Neural progenitor cell (in vitro differentiated cells): ENCODE measurements at regions not wholly inside any gene's neighbourhood (a gene's known extent, or its start where the extent isn't known, plus 50 kb on each side); places are given as distances from the start of the nearest gene placed in this dataset.

ENCODE experiments used
- DNase-seq: peaks from one replicate; pipeline ENCODE4 v3.0.0-alpha.2; 2016; ENCODE audit warnings: low spot score
- H2AFZ ChIP-seq: fragments of 200-600 bp; sonication (generic); replicated peaks from 2 replicates; pipeline ENCODE4 v1.6.1; 2016; ENCODE audit warnings: antibody characterized with exemption
- H3F3A ChIP-seq: fragments of 200-600 bp; sonication (generic); 2 replicates; pipeline ENCODE4 v1.6.1; 2016; ENCODE audit warnings: antibody characterized with exemption, low read depth
- H3K27ac ChIP-seq: fragments of 200-600 bp; sonication (generic); 2 replicates; pipeline ENCODE4 v1.5.1; 2016; ENCODE audit warnings: mild to moderate bottlenecking
- H3K27me3 ChIP-seq: fragments of 200-600 bp; sonication (generic); 2 replicates; pipeline ENCODE4 v1.6.1; 2016; ENCODE audit warnings: mild to moderate bottlenecking, moderate library complexity
- H3K36me3 ChIP-seq: fragments of 200-600 bp; sonication (generic); 2 replicates; pipeline ENCODE4 v1.5.1; 2016
- H3K4me1 ChIP-seq: fragments of 200-600 bp; sonication (generic); 2 replicates; pipeline ENCODE4 v1.6.1; 2016; ENCODE audit warnings: mixed run types
- H3K4me2 ChIP-seq: fragments of 200-600 bp; sonication (generic); 2 replicates; pipeline ENCODE4 v1.6.1; 2016
- H3K4me3 ChIP-seq: fragments of 200-600 bp; sonication (generic); 2 replicates; pipeline ENCODE4 v1.5.1; 2016
- H3K79me2 ChIP-seq: fragments of 200-600 bp; sonication (generic); 2 replicates; pipeline ENCODE4 v1.6.1; 2016; ENCODE audit warnings: low read depth
- H3K9ac ChIP-seq: fragments of 200-600 bp; sonication (generic); 2 replicates; pipeline ENCODE4 v1.6.1; 2016
- H3K9me3 ChIP-seq: fragments of 200-600 bp; sonication (generic); 2 replicates; pipeline ENCODE4 v1.5.1; 2016; ENCODE audit warnings: low read depth
- H4K20me1 ChIP-seq: fragments of 200-600 bp; sonication (generic); 2 replicates; pipeline ENCODE4 v1.6.1; 2016; ENCODE audit warnings: low read depth
- H3K27ac Mint-ChIP-seq: 3 replicates; pipeline ENCODE4 v1.8.0; 2021; ENCODE audit warnings: mixed read lengths
- H3K27me3 Mint-ChIP-seq: 2 replicates; pipeline ENCODE4 v1.8.0; 2022; ENCODE audit warnings: low read depth, mild to moderate bottlenecking, inconsistent platforms, moderate library complexity, mixed read lengths; ENCODE audit not compliant: insufficient read depth
- H3K36me3 Mint-ChIP-seq: 3 replicates; pipeline ENCODE4 v1.8.0; 2021; ENCODE audit warnings: mixed read lengths
- H3K4me1 Mint-ChIP-seq: 3 replicates; pipeline ENCODE4 v1.8.0; 2021; ENCODE audit warnings: mixed read lengths
- H3K4me3 Mint-ChIP-seq: 3 replicates; pipeline ENCODE4 v1.8.0; 2021; ENCODE audit warnings: mild to moderate bottlenecking, moderate library complexity, mixed read lengths
- H3K9me3 Mint-ChIP-seq: 3 replicates; pipeline ENCODE4 v1.8.0; 2020; ENCODE audit warnings: mixed read lengths
- CTCF ChIP-seq: fragments of 200-600 bp; sonication (generic); IDR thresholded peaks from 2 replicates; pipeline ENCODE4 v1.5.1; 2017; ENCODE audit warnings: antibody characterized with exemption, mild to moderate bottlenecking
- EZH2 ChIP-seq: fragments of 200-600 bp; sonication (generic); IDR thresholded peaks from 2 replicates; pipeline ENCODE4 v1.6.1; 2017; ENCODE audit warnings: antibody characterized with exemption, mild to moderate bottlenecking, moderate library complexity
- EZH2phosphoT487 ChIP-seq: fragments of 200-600 bp; sonication (generic); IDR thresholded peaks from 2 replicates; pipeline ENCODE4 v1.6.1; 2017; ENCODE audit warnings: antibody characterized with exemption

DNA sequence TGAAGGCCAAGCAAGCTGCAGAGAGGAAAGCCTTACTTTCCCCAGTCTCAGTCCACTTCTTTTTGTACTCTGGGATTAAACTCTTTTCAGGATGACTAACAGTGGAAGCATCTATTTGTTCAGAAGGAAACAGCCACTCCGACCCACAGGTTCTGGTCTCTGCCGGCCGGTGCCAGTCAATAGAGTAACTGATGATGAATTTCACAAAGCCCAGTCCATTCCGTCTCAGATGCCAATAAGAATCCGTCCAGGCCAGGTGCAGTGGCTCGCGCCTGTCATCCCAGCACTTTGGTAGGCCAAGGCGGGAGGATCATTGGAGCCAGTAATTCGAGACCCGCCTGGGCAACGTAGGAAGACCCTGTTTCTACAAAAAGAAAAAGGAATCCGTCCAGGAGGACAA is 58.5 kb upstream of the HELT start:
- no peaks in the 10 kb centered on the region for H3K9me3 ChIP-seq
- no peak for TF ChIP-seq EZH2phosphoT487
- no peak for TF ChIP-seq CTCF
- no peak for TF ChIP-seq EZH2
- no peaks in the 10 kb centered on the region for H3K79me2 ChIP-seq
- DNase-seq, result no peak
- Mint-ChIP-seq H3K9me3 (peaks cover 7% of the 10 kb centered on the region), H3K4me1 (peaks cover 39% of the 10 kb centered on the region), H3K4me3 (peak overlapping the region; percentile 31), H3K36me3 (peaks cover under 1% of the 10 kb centered on the region), H3K27me3 (peaks cover 15% of the 10 kb centered on the region), H3K27ac (peak overlapping the region; percentile 82)
- H3K36me3 ChIP-seq, result no peaks in the 10 kb centered on the region
- H2AFZ ChIP-seq, result no peak overlapping the region
- H3K4me2 ChIP-seq, result no peak overlapping the region
- H3K4me3 ChIP-seq, result no peak overlapping the region
- no peak overlapping the region for H3K9ac ChIP-seq
- no peaks in the 10 kb centered on the region for H4K20me1 ChIP-seq
- H3K27me3 ChIP-seq, result no peaks in the 10 kb centered on the region
- H3F3A ChIP-seq, result no peaks in the 10 kb centered on the region
- no peak overlapping the region for H3K27ac ChIP-seq
- H3K4me1 ChIP-seq, result no peaks in the 10 kb centered on the region

DNA sequence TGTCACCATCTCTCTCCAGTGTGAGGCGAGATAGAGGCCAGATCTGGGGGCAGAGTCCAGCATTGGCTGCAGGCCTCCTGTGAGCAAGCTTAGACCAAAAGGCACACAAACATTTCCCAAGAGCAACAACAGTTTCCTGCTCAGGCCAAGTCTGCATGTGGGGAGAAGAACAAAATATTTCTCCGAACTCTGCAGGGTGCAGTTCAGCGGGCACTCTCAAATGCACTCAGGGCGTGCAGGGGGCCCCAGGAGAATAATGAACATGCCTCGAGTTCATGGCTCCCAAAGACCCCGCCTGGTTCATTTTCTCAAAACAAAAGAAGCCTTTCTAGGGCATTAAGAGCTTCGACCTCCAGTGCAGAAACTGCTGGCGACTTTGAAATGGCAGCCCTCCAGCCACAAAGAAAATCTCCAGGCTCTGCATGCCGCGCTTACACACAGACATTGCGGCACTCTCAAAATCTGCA is 57.8 kb upstream of the HELT start:
- H3K79me2 ChIP-seq, result no peaks in the 10 kb centered on the region
- TF ChIP-seq CTCF (no peak), EZH2 (no peak), EZH2phosphoT487 (no peak)
- H3K4me2 ChIP-seq, result no peak overlapping the region
- Mint-ChIP-seq H3K27me3 (peaks cover 23% of the 10 kb centered on the region), H3K4me3 (no peak overlapping the region), H3K9me3 (peaks cover 13% of the 10 kb centered on the region), H3K27ac (peak overlapping the region; percentile 82), H3K4me1 (peaks cover 41% of the 10 kb centered on the region), H3K36me3 (peaks cover 2% of the 10 kb centered on the region)
- no peaks in the 10 kb centered on the region for H3K36me3 ChIP-seq
- H4K20me1 ChIP-seq, result no peaks in the 10 kb centered on the region
- DNase-seq, result no peak
- H3K9me3 ChIP-seq, result no peaks in the 10 kb centered on the region
- no peaks in the 10 kb centered on the region for H3K4me1 ChIP-seq
- H3K9ac ChIP-seq, result no peak overlapping the region
- H3K4me3 ChIP-seq, result no peak overlapping the region
- H3F3A ChIP-seq, result no peaks in the 10 kb centered on the region
- no peak overlapping the region for H2AFZ ChIP-seq
- H3K27ac ChIP-seq, result no peak overlapping the region
- no peaks in the 10 kb centered on the region for H3K27me3 ChIP-seq

- Histone ChIP-seq H3K27me3 (no peaks in the 10 kb centered on the region), H3K4me2 (no peak overlapping the region), H3K4me3 (no peak overlapping the region), H3K9ac (no peak overlapping the region), H2AFZ (no peak overlapping the region), H3K9me3 (no peaks in the 10 kb centered on the region), H3K4me1 (no peaks in the 10 kb centered on the region), H3K79me2 (no peaks in the 10 kb centered on the region), H3K27ac (no peak overlapping the region), H3F3A (no peaks in the 10 kb centered on the region), H4K20me1 (no peaks in the 10 kb centered on the region), H3K36me3 (no peaks in the 10 kb centered on the region)
- H3K4me3 Mint-ChIP-seq, result no peak overlapping the region
- H3K9me3 Mint-ChIP-seq, result peaks cover 15% of the 10 kb centered on the region
- H3K4me1 Mint-ChIP-seq, result peaks cover 41% of the 10 kb centered on the region
- H3K36me3 Mint-ChIP-seq, result peaks cover 2% of the 10 kb centered on the region
- TF ChIP-seq EZH2phosphoT487 (no peak), EZH2 (no peak), CTCF (no peak)
- H3K27me3 Mint-ChIP-seq, result peaks cover 23% of the 10 kb centered on the region
- no peak for DNase-seq
- no peak overlapping the region for H3K27ac Mint-ChIP-seq
Observed at GRCh38 chr4:184961660-184962059, 56.6 kb upstream of the HELT start.
